ENCODE measurements at regions not wholly inside any gene's neighbourhood (a gene's known extent, or its start where the extent isn't known, plus 50 kb on each side); places are given as distances from the start of the nearest gene placed in this dataset.
"Not testable (repeated sequence)": the region's sequence is repeated elsewhere in the genome, so short reads cannot be mapped to it uniquely, and the experiment has no call there.

DNA sequence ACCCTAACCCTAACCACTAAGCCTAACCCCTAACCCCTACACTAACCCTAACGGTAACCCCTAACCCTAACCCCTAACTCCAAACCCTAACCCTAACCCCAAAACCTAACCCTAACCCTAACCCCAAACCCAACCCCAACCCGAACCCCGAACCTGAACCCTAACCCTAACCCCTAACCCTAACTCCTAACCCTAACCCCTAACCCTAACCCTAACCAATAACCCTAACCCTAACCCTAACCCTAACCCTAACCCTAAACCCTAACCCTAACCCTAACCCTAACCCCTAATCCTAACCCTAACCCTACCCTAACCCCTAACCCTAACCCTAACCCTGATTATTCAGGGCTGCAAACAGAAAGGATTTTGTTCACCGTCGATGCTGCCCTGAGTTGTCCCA is 144.6 kb upstream of the DUSP22 start:
- H3K36me3 Mint-ChIP-seq; H3K4me3 Mint-ChIP-seq; DNase-seq; ATAC-seq (ENCODE audit: low read depth in 2 of 2); H3K9me3 Mint-ChIP-seq; H3K27me3 Mint-ChIP-seq; H3K27ac Mint-ChIP-seq; H3K4me1 Mint-ChIP-seq: not testable (repeated sequence)

DNA sequence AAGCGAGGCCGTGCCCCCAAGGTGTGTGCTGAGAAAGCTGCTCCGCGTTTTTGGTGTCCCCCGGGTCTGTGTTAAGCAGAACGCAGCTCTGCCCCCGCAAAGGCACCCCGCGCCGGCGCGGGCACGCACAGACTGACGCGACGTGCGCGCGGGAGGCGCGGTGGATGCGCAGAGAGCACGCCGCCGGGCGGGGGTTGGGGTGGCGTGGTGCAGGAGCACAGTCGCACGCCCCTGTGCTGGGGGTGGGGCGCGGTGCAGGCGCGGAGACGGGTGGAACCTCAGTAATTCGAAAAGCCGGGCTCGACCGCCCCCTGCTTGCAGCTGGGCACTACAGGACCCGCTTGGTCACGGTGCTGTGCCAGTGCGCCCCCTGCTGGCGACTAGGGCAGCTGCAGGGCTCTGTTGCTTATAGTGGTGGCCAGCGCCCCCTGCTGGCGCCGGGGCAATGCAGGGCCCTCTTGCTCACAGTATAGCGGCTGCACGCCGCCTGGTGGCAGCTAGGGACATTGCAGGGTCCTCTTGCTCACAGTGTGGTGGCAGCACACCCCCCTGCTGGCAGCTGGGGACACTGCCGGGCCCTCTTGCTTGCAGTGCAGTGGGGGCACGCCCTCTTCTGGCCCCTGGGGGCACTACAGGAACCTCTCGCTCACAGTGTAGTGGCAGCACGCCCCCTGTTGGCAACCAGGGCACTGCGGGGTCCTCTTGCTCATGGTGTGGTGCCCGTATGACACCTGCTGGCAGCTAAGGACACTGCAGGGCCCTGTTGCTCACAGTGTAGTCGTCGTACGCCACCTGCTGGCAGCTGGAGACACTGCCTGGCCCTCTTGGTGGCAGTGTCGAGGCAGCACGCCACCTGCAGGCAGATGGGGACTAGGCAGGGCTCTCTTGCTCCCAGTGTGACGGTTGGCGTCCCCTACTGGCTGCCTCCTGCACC is 144.0 kb upstream of the DUSP22 start:
- H3K27ac Mint-ChIP-seq, H3K4me3 Mint-ChIP-seq, H3K9me3 Mint-ChIP-seq, H3K27me3 Mint-ChIP-seq, H3K4me1 Mint-ChIP-seq, H3K36me3 Mint-ChIP-seq: not testable (repeated sequence)
- DNase-seq, result peak; percentile 36
- peak; percentile 64 to 84 for ATAC-seq (ENCODE audit: low read depth in 2 of 2)

DNA sequence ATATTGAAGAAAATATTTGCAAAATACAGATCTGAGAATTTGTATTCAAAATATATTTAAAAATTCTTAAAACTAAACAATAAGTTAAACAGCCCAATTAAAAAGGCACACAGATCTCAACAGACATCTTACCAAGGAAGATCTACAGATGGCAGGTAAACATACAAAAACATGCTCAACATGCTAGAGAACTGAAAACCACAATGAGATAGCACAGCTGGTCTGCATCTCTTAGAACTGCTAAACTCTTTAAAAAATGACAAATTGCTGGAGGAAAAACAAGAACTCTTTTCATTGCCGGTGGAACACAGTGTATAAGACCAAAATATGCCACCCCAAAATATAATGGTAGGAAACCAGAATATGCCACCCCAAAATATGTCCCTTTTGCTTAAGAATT is 142.1 kb upstream of the DUSP22 start:
- H3K36me3 Mint-ChIP-seq; ATAC-seq (ENCODE audit: low read depth in 2 of 2); H3K27ac Mint-ChIP-seq; H3K9me3 Mint-ChIP-seq; H3K4me3 Mint-ChIP-seq; DNase-seq; H3K4me1 Mint-ChIP-seq: not testable (repeated sequence)
- H3K27me3 Mint-ChIP-seq, result peaks cover 5 to 11% (median 9%) of the 10 kb centered on the region in 3 donors

GRCh38 chr6:152436-152835 is 139.9 kb upstream of the DUSP22 start:
- ATAC-seq (ENCODE audit: low read depth in 2 of 2); DNase-seq; H3K9me3 Mint-ChIP-seq; H3K27ac Mint-ChIP-seq; H3K4me3 Mint-ChIP-seq; H3K36me3 Mint-ChIP-seq; H3K4me1 Mint-ChIP-seq: not testable (repeated sequence)
- peaks cover 5 to 11% (median 9%) of the 10 kb centered on the region in 3 donors for H3K27me3 Mint-ChIP-seq

GRCh38 chr6:153026-153425 is 139.3 kb upstream of the DUSP22 start:
- not testable (repeated sequence) for H3K36me3 Mint-ChIP-seq; H3K27ac Mint-ChIP-seq; H3K9me3 Mint-ChIP-seq; DNase-seq; H3K4me1 Mint-ChIP-seq; H3K4me3 Mint-ChIP-seq; ATAC-seq (ENCODE audit: low read depth in 2 of 2)
- peaks cover 5 to 11% (median 9%) of the 10 kb centered on the region in 3 donors for H3K27me3 Mint-ChIP-seq

DNA sequence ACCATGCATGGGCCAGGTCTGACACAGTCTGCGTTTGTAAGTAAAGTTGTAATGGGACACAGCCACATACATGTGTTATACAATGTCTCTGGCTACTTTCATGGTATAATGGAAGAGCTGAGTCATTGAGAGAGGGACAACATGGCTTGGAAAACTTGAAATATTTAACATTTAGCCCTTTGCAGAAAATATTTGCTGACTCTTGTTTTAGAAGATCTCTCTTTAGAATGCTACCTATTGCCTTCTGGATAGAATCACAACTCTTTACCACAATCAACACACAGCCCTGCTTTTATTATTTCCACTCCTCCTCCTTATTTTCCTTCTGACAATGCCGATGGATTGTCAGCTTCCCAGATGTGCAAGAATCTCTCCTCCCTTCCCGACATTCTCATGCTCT is 138.4 kb upstream of the DUSP22 start:
- not testable (repeated sequence) for H3K36me3 Mint-ChIP-seq; DNase-seq; H3K4me1 Mint-ChIP-seq; ATAC-seq (ENCODE audit: low read depth in 2 of 2); H3K9me3 Mint-ChIP-seq; H3K4me3 Mint-ChIP-seq
- peak overlapping the region in 1 of 6 donors; percentile 18 for H3K27ac Mint-ChIP-seq
- peaks cover 11 to 14% (median 11%) of the 10 kb centered on the region in 3 donors for H3K27me3 Mint-ChIP-seq

DNA sequence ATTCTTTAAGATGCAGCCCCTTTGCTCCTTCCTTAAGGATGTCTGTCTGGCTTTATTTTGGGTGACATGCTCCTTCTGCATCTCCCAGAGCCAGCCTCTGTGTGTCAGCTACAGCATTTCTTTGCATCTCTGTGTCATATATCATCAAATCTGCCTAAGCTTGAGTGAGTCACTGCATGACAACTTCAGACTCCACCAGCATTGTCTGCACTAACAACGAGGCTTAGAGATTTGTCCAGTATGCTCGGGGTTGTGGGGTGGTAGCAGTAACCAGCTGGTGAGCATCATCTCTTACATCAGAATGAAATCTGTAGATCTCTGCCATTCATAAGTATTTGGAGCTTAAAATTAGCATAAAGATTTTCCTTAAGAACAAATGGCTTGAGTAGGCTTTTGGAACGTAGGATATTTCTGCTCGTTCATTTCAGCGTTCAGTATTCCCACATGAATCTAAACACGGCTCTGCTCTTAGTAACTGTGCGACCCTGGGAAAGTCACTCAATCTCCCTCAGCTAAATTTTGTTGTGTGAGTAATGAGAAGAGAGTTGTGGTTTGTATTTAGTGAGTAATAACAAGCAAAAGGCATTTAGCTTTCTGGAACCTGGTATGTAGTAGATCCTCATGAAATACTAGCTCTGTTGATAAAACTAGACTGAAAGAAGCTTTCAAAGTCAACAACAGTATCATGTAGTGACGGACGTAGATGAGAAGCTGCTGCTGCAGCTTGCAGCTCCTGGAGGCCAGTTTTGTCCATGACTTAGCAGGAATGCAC is 137.8 kb upstream of the DUSP22 start:
- H3K4me1 Mint-ChIP-seq; DNase-seq; ATAC-seq (ENCODE audit: low read depth in 2 of 2); H3K4me3 Mint-ChIP-seq; H3K36me3 Mint-ChIP-seq; H3K9me3 Mint-ChIP-seq: not testable (repeated sequence)
- peak overlapping the region in 1 of 6 donors; percentile 18 for H3K27ac Mint-ChIP-seq
- peaks cover 12 to 14% (median 13%) of the 10 kb centered on the region in 3 donors for H3K27me3 Mint-ChIP-seq

DNA sequence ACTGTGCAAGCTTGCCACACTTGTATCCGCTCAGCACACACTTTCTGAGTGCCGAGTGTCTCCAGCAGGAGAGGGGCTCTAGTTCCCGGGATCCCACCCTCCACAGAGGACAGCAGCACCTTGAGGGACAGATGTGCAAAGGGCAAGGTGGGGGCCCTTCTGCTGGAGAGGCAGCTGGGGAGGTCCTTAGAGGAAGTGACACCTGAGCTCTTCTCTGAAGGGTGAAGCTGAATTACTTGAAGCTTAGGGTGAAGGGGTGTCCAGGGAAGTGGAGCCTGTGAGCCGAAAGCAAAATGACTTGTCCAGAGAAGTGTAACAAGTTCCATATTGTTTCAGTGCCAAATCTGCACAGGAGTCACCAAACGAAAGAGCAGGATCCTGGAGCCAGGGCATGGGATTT is 136.3 kb upstream of the DUSP22 start:
- no peak for ATAC-seq (ENCODE audit: low read depth in 2 of 2)
- DNase-seq, result no peak
- Mint-ChIP-seq H3K27ac (no peak overlapping the region), H3K36me3 (no peaks in the 10 kb centered on the region), H3K9me3 (no peaks in the 10 kb centered on the region), H3K27me3 (peaks cover 15 to 28% (median 25%) of the 10 kb centered on the region in 3 donors), H3K4me3 (no peak overlapping the region), H3K4me1 (peaks cover 4 to 7% (median 6%) of the 10 kb centered on the region in 3 donors)

DNA sequence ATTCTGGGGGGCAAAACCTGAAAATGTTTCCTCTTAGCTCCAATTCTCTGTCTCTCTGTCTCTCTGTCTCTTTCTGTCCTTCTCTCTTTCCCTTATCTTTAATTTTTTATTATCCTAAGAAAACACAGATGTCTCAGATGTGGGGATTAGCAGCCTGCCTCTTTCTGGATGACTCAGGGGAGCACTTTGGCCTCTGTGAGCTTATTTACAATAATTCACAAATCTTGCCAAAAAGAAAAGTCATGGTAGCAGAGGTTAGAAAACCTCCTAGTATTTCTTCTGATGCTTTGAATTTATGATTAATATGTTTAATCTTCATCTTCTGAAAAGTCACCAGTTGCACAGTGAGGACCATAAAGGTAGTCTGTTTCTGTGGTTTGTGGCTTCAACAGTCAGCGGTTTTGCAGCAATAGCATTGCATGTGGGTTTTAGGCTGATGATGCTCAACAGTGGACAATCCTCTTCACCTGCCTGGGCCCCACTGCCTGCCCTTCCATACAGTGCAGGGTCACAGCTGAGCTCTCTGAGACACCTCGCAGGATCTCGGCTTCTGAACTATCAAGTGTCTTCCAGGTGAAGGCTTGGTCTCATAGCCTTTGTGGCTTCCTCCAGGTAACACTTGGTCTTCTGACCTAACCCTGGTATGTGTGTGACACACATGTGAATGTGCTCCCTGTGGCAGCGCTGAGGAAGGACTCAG is 135.7 kb upstream of the DUSP22 start:
- Mint-ChIP-seq H3K27ac (peak overlapping the region in 1 of 6 donors; percentile 70), H3K27me3 (peaks cover 15 to 28% (median 25%) of the 10 kb centered on the region in 3 donors)
- H3K9me3 Mint-ChIP-seq; ATAC-seq (ENCODE audit: low read depth in 2 of 2); H3K4me3 Mint-ChIP-seq; H3K36me3 Mint-ChIP-seq; H3K4me1 Mint-ChIP-seq; DNase-seq: not testable (repeated sequence)

DNA sequence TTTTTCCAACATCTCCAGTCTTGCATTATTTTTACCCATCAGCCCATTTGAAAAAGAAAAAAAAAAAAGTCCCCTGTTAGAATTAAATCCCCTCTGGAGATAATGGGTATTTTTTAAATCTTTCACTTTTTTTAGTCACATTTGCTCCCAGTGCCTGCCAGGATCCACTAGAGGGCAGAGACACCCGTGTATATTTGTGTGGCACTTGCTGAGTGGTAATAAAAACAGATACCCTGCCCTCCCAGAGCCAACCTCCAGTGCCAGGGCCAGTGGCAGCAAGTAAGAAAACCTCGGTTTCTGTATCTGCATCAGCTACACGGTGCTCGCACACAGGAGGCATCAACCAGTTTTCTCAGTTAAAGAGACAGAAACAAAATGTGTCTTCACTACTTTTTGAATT is 135.1 kb upstream of the DUSP22 start:
- not testable (repeated sequence) for H3K36me3 Mint-ChIP-seq; ATAC-seq (ENCODE audit: low read depth in 2 of 2); H3K4me1 Mint-ChIP-seq; H3K9me3 Mint-ChIP-seq; H3K4me3 Mint-ChIP-seq
- H3K27me3 Mint-ChIP-seq, result peaks cover 15 to 28% (median 25%) of the 10 kb centered on the region in 3 donors
- peak; percentile 28 for DNase-seq
- H3K27ac Mint-ChIP-seq, result peak overlapping the region in 1 of 6 donors; percentile 70

GRCh38 chr6:161657-162056 is 130.6 kb upstream of the DUSP22 start:
- not testable (repeated sequence) for ATAC-seq (ENCODE audit: low read depth in 2 of 2); H3K9me3 Mint-ChIP-seq; H3K4me1 Mint-ChIP-seq; H3K36me3 Mint-ChIP-seq; H3K4me3 Mint-ChIP-seq; DNase-seq
- peaks cover 10 to 17% (median 15%) of the 10 kb centered on the region in 3 donors for H3K27me3 Mint-ChIP-seq
- H3K27ac Mint-ChIP-seq, result peak overlapping the region in 1 of 6 donors; percentile 33

DNA sequence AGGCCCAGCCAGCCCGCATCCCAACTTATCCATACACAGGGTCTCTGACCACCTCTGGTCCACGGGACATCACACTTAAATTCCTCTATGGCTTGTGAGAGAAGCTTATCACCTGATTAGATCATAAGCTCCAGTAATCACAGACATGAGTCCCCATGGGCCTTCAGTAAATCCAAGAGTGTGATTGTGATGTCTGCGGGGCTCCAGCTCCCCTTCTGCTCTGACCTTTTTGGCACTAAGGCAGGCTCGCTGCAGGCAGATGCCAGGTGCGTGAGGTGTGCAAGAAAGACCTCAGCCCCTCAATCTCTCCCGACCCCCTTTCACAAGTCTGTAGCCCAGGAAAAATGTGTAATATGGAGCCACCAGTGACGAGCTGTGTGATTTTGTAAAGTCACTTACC is 127.6 kb upstream of the DUSP22 start:
- ATAC-seq (ENCODE audit: low read depth in 2 of 2) (no peak), DNase-seq (no peak)
- Mint-ChIP-seq H3K27me3 (peaks cover under 1 to 12% (median 11%) of the 10 kb centered on the region in 3 donors), H3K9me3 (no peaks in the 10 kb centered on the region), H3K27ac (peak overlapping the region in 1 of 6 donors; percentile 28), H3K4me3 (peak overlapping the region in 1 of 8 donors; percentile 9), H3K4me1 (peaks cover 0 to 3% (median 1%) of the 10 kb centered on the region in 3 donors), H3K36me3 (no peaks in the 10 kb centered on the region)

- ATAC-seq (ENCODE audit: low read depth in 2 of 2), result no peak
These were observed 127.0 kb upstream of the DUSP22 start for GRCh38 chr6:165263-165662.

More at GRCh38 chr6:165263-165662, 127.0 kb upstream of the DUSP22 start:
- H3K27ac Mint-ChIP-seq, result peak overlapping the region in 1 of 6 donors; percentile 56
- no peak for DNase-seq
- no peak overlapping the region for H3K4me3 Mint-ChIP-seq
- H3K27me3 Mint-ChIP-seq, result peaks cover 0 to 7% (median 6%) of the 10 kb centered on the region in 3 donors
- no peaks in the 10 kb centered on the region for H3K36me3 Mint-ChIP-seq
- no peaks in the 10 kb centered on the region for H3K9me3 Mint-ChIP-seq
- no peaks in the 10 kb centered on the region for H3K4me1 Mint-ChIP-seq
